HG02763 (cell line): ENCODE measurements at regions not wholly inside any gene's neighbourhood (a gene's known extent, or its start where the extent isn't known, plus 50 kb on each side); places are given as distances from the start of the nearest gene placed in this dataset.
"Not testable (repeated sequence)": the region's sequence is repeated elsewhere in the genome, so short reads cannot be mapped to it uniquely, and the experiment has no call there.

Experiments
- ATAC-seq: cut with Tn5 transposase; IDR thresholded peaks from one replicate; pipeline ENCODE4 v1.9.1; 2021; ENCODE audit warnings: mild to moderate bottlenecking, moderate library complexity; ENCODE audit not compliant: unreplicated experiment

GRCh38 chr6:84357631-84358030, 130.2 kb upstream of the CEP162 start:
- ATAC-seq = no peak

- ATAC-seq = no peak
Observed at GRCh38 chr6:84356907-84357306, 129.5 kb upstream of the CEP162 start.

DNA sequence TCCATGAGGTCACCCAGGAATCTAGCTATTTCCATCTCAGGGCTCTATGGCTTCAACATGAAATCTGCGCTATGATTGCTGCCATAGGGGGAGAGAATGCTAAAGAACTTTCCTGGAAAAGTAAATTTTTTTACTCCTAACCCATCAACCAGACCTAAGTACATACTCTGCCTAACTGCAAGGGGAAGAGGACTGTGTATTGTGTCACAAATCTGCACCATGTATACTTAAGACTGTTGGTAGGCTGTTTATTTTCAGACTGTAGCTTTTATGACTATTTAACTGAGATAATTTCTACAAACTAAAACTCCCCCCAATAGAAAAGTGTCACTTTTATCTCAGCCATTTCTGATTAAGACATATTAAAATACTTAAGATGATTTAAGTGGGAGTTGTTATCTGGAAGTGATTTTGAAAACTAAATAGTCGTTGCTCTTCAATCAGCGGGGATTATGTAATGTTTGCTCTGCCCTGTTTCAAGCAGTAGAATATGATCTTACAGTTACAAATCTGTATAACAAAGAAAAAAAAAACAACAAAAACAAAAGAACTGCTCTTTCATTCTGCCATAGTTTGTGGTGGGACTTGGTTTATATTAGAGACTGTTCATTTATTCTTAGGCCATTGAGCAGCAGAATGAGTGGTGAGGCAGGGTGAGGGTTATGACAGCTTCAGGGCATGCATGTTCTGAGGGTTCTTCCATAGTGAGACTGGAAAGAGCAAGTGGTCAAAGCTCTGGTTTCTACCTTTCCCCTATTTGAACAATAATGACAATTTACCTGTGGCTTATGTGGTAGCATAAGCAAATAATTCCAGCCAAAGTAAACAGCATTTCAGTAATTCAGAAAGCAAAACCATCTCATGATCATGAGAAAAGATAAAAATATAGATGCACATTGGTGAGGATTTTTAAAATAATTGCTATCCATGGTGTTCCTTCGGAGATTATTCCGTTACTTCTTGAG, 126.3 kb upstream of the CEP162 start:
- no peak for ATAC-seq

DNA sequence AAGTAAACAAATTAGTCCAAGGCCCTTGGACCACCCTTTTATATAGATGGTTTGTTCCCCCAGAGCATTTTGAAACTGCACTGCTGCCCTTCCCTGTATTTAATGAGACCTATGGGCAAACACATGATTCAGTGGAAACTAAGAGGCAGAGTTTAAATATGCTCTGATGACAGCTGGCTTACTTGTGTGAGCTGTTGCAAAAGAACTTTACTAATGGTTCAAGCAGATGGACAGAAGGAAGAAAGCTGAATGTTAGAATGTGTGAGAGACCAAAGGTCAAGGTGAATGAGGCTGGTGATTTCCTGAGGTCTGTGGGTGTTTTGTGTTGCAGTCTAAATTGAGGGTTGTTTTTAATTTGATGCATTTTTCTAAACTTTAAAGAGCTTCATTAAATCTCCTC, 123.0 kb upstream of the CEP162 start:
- ATAC-seq = no peak

GRCh38 chr6:84349542-84349941, 122.1 kb upstream of the CEP162 start:
- ATAC-seq = no peak

DNA sequence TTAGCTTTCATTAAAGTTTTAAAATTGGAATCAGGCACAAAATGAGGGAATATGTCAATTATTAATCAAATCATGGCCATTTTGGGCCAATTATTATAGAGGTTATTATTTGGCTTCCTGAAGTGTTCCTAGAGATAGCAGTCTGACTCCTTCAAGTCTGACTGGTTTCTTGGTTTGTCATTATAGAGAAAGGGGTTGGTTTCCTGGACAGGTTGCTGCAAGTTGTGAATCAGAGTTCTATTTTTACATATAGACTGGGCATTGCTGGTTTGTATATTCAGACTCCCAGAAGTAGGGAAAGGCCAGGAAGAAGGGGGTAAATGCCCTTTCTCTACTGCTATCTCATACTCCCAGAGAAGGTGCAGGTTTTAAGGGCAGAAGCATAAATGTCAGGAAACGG, 121.4 kb upstream of the CEP162 start:
- ATAC-seq = no peak

DNA sequence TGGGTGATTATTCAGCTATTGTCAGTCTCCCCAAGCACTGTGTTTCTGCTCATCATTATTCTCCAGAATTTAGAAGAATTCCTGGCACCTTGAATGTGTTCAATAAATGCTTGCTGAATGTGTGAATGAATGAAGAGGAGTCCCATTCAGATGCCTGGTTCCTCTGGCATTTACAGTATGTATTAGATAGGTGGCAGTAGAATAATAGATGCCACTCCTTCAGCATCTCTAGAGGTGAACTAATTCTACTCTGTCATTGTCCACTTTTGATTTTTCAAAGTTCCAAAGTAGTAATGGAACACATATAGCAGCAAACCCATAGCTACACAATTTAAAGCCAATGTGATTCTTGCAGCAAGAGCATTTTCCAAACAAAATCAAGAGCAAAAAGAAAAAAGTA, 118.9 kb upstream of the CEP162 start:
- ATAC-seq = no peak

DNA sequence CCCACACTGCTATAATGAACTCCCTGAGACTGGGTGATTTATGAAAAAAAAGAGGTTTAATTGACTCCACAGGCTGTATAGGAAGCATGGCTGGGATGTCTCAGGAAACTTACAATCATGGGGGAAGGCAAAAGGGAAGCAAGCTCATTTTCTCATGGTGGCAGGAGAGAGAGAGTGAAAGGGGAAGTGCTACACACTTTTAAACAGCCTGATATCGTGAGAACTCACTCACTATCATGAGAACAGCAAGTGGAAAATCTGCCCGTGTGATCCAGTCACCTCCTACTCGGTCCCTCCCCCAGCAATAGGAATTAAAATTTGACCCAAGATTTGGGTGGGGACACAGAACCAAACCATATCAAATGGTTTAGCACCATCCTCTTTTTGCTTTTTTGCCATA, 116.6 kb upstream of the CEP162 start:
- no peak for ATAC-seq

DNA sequence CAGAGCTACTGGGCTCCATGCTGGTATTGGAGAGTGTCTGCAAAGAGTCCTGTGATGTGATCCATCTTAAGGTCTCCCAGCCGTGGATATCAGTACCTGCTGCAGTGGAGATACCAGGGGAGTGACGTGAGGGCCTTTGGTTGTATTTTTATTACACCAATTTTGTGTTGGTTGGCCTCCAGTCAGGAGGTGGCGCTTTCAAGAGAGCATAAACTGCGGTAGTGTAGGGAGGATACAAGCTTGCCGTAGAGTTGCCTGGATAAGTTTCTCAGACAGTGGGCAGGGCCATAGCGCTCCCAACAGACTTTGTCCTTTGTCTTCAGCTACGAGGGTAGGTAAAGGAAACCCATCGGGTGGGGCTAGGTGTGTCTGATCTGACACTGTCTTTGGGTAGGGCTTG, 113.0 kb upstream of the CEP162 start:
- ATAC-seq = no peak

DNA sequence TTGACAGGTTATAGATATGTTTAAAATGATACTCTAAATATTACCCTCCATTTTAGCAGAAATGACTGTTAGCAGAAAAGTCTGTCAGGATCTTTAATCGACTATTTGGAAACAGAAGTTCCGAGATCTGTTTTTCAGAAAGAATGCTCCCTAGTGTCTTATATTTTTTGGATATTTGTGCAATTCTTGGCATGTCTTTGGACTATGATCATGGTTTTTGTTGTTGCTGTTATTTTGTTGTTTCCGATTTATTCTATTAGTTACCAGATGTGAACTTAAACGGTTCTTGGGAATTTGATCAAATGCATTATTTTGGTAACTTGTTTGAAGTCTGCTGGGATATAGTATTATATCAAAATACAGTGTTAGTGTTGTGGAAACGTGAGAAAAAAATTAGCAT, 106.4 kb upstream of the CEP162 start:
- ATAC-seq = no peak

DNA sequence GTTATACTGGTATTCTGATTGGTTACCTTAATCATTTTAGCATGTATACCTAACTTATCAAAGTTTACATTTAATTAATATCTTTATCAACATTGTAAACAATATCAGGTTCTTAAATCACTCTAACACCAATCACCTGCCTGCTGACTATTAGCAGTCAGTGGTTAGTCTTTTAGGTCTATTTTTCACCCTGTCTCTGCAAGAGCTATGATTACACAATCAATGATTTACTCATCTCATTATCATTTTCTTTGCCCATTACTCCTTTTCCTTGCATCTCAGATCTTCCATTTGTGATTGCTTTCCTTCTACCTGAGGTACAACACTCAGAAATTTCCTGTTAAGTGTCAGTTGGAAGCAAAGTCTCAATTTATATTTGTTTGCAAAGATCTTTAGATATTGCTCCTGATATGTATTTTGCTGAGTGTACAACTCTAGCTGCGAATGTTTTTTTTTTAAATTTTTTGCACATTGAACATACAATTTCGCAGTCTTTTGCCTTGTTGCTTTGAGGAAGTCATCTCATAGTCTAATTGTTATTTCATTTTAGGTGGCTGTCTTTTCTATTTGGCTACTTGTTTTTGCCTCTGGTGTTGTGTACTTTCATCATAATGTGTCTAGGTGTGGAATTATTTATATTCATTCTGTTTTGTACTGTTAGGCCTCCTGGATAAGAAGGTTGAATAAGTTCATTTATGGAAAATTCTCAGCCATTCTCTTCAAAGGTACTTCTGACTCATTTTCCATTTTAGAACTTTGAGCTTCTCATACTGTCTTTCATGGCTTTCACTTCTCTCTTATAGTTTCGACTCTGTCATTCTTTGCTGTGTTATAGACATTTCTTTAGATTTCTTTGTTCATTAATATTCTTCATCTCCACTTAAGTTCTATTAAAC, 104.9 kb upstream of the CEP162 start:
- ATAC-seq = peak; percentile 99

DNA sequence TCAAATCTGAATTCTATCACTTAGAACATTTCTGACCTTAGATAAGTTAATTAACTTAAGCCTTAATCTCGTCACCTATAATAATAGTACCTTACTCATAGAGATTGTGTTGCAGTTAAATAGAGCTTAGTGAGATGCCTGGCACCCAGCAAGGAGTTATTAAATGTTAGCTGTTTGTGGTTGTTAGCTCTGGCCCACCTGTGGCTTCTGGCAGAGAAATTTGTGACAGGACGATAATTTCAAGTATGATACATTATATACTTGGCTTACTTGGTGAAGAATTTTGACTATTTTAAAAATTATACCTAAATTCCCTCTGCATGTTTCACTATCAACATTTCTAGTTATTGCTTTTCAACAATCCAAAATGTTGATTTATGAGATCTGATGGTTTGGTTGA, 102.9 kb upstream of the CEP162 start:
- no peak for ATAC-seq

GRCh38 chr6:84329516-84329915, 102.1 kb upstream of the CEP162 start:
- no peak for ATAC-seq

DNA sequence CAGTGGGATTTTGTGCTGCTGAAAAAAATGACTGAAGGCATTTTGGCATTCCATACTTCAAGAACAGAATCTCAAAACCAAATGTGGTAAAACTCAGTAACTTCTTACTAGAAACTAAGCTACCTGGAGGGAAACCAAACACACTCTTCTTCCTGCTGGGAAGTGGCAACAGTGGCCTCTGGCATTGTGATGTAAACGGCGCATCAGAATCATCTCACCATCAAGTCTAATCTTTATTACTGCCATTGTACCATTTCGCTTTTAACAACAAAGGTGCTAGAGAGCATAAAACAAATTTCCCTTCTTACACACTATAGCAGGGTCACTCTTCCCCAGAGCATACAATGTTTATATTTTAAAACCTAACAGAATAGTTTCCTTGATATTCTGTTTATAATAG, 101.6 kb upstream of the CEP162 start:
- ATAC-seq = no peak

GRCh38 chr6:84317463-84317862, 90.0 kb upstream of the CEP162 start:
- no peak for ATAC-seq

DNA sequence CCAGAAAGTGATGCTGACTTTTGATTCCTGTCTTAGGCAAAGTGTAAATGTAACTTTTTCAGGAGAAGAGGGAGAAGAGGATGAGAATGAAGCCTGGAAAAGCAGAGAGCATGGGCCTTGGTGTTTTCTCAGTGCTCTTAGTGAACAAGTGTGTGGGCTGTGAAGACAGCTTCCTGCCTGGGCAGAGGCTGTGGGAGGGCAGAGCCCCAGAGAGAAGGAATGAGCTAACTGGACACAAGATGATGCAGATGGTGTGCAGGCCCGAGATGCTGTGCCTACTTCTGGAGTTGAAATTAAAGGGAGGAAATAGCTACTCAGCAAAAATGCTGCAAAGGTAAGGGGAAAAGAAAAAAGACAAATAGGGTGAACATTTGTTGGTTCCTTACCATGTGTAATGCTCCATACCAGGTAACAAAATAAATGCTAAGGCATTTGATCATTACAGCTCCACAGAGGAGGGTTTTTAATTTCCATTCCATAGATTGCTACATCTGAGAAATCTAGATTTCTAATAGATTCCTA, 87.0 kb upstream of the CEP162 start:
- ATAC-seq = no peak

DNA sequence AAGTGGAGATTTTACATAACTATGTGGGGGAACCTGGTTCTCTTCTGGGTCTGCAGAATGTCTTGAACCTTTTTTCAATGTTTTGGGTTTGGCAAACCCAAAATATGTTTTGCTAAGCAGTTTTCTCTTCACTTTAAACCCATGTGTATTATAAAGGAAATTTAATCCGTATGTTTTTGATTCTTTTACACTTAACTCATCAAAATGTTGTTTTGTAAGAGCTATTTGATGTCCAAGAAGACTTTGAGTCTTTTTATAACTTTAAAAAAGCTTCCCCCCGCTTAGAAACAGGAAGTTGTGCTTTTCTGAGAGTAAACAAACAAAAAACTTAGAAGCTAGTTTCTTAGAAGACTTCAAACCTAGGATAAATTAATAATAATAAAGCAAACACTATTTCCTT, 81.9 kb upstream of the CEP162 start:
- no peak for ATAC-seq

GRCh38 chr6:84304881-84305280, 77.4 kb upstream of the CEP162 start:
- ATAC-seq = no peak

GRCh38 chr6:84291033-84291432, 63.6 kb upstream of the CEP162 start:
- ATAC-seq = not testable (repeated sequence)

DNA sequence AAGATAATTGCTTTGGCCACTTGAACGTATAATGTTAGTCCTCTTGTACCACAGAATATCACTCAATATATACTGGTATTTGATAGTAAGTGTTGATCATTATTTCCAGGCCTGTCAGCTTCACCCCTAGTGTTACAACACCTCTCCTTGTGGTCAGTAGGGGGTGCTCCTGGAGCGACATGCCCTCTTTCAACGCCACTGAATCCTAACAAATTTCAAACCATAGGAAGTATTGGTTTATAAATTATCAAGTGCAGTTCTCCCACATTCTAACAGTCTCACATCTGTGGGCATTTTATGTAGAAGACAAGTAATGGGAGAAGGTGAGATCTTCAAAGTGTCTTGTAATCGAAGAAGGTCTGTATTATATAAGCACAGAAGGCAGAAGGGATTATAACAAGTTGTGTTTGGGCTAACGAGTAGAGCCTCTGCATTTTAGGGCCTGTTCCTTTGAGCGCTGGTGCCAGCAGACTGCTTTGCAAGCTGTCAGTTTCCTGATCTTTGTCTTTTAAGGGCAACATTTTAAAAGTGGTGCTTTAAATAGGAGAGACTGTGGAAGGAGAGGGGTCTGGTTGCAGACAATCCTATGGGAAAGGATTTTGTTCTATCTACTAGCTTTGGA, 57.1 kb upstream of the CEP162 start:
- no peak for ATAC-seq

DNA sequence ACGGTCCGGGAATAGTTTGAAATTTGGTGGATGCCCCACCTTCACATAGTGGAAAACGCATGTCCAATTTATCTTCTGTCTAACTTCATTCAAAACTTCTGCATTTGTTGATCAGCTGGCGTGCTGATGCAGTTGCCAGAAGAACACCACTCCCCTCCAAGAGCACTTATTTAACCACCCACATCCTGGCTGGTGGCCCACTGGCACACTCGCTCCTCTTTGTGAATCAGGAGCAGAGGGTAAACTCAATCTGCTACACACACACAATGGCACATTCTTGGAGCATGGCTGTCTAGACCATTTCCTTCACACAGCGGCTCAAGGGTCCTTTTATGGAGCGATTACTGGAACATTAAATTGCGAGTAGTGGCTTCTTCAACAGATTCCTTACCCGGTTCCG, 55.1 kb upstream of the CEP162 start:
- no peak for ATAC-seq
